ENCODE measurements at regions not wholly inside any gene's neighbourhood (a gene's known extent, or its start where the extent isn't known, plus 50 kb on each side); places are given as distances from the start of the nearest gene placed in this dataset.
"Not testable (repeated sequence)": the region's sequence is repeated elsewhere in the genome, so short reads cannot be mapped to it uniquely, and the experiment has no call there.

GRCh38 chr15:93762036-93762435 lies 469.3 kb upstream of the MCTP2 start:
- CTCF ChIA-PET, result interaction anchor here (0.5 to 1.0 kb wide), 2 partner anchors 9 to 718 kb away, joined by 3 read pairs; no protein-coding TSS in a partner anchor
- no peak for TF ChIP-seq CTCF (IDR thresholded peaks at IDR 0.05; ENCODE audit: unreplicated experiment)
- no peak overlapping the region for H3K27ac Mint-ChIP-seq (ENCODE audit: unreplicated experiment)
- BruUV-seq (replicated peaks), result no TSS peak
- no peak for DNase-seq
- intact Hi-C loops (cut with micrococcal nuclease; ENCODE audit: unreplicated experiment), result no loop called here
- no peak overlapping the region for H3K4me3 Mint-ChIP-seq (ENCODE audit: low read depth, unreplicated experiment)
- H3K27me3 Mint-ChIP-seq (ENCODE audit: unreplicated experiment), result no peaks in the 10 kb centered on the region
- peaks cover 22% of the 10 kb centered on the region for H3K9me3 Mint-ChIP-seq (ENCODE audit: low read depth, unreplicated experiment)
- no peaks in the 10 kb centered on the region for H3K36me3 Mint-ChIP-seq (ENCODE audit: insufficient read depth, unreplicated experiment)
- no peaks in the 10 kb centered on the region for H3K4me1 Mint-ChIP-seq (ENCODE audit: low read depth, unreplicated experiment)

DNA sequence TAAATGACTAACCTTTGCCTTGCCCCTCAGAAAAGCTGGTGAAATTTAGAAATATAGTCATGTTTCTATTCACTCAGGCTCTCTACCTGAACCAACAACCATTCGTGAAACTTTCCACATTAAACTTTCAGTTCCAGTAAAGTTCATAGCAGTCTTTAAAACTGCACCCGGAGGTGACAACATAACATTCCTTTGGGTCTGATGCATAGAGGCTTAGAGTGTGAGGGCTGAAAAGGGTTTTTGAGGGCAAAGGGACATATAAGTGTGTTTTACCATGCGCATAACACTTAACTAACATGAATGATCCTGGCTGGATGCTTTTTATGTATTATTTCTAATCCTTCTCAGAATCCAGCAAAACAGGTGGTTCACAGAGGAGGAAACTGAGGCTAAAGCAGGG lies 471.7 kb upstream of the MCTP2 start:
- no peaks in the 10 kb centered on the region for H3K36me3 Mint-ChIP-seq (ENCODE audit: insufficient read depth, unreplicated experiment)
- no peak overlapping the region for H3K4me3 Mint-ChIP-seq (ENCODE audit: low read depth, unreplicated experiment)
- no peaks in the 10 kb centered on the region for H3K4me1 Mint-ChIP-seq (ENCODE audit: low read depth, unreplicated experiment)
- no peak for DNase-seq
- no peak overlapping the region for H3K27ac Mint-ChIP-seq (ENCODE audit: unreplicated experiment)
- CTCF ChIA-PET, result no interaction called here
- TF ChIP-seq CTCF (IDR thresholded peaks at IDR 0.05; ENCODE audit: unreplicated experiment), result no peak
- peaks cover 15% of the 10 kb centered on the region for H3K9me3 Mint-ChIP-seq (ENCODE audit: low read depth, unreplicated experiment)
- BruUV-seq (replicated peaks), result no TSS peak
- intact Hi-C loops (cut with micrococcal nuclease; ENCODE audit: unreplicated experiment), result no loop called here
- H3K27me3 Mint-ChIP-seq (ENCODE audit: unreplicated experiment), result no peaks in the 10 kb centered on the region

DNA sequence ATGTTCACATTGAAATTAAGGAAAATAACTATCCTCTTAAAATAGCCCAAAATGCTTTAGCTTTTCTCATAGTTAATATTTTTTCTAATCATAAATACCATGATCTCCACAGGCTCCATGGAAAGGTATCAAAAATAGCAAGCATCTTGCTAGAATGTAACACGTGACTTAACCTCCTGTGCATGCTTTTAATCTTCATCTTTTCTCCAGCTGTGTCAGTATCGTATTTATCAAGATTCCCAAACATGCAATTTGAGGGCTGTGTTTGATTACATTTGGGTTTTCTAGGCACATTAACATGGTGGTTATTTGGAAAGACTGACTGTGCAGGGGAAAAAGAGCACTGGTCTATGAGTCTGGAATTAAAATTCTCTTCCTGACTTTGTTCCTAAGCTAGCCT lies 472.5 kb upstream of the MCTP2 start:
- no peak for TF ChIP-seq CTCF (IDR thresholded peaks at IDR 0.05; ENCODE audit: unreplicated experiment)
- no TSS peak for BruUV-seq (replicated peaks)
- intact Hi-C loops (cut with micrococcal nuclease; ENCODE audit: unreplicated experiment), result no loop called here
- Mint-ChIP-seq H3K36me3 (ENCODE audit: insufficient read depth, unreplicated experiment) (no peaks in the 10 kb centered on the region), H3K4me1 (ENCODE audit: low read depth, unreplicated experiment) (no peaks in the 10 kb centered on the region), H3K27ac (ENCODE audit: unreplicated experiment) (no peak overlapping the region), H3K27me3 (ENCODE audit: unreplicated experiment) (no peaks in the 10 kb centered on the region), H3K9me3 (ENCODE audit: low read depth, unreplicated experiment) (peaks cover 15% of the 10 kb centered on the region), H3K4me3 (ENCODE audit: low read depth, unreplicated experiment) (no peak overlapping the region)
- CTCF ChIA-PET, result no interaction called here
- no peak for DNase-seq

GRCh38 chr15:93748710-93749109 lies 482.7 kb upstream of the MCTP2 start:
- CTCF ChIA-PET, result interaction anchor here (0.7 kb wide), 1 partner anchor 18 kb away, joined by 4 read pairs; no protein-coding TSS in a partner anchor
- peaks cover 30% of the 10 kb centered on the region for H3K9me3 Mint-ChIP-seq (ENCODE audit: low read depth, unreplicated experiment)
- H3K36me3 Mint-ChIP-seq (ENCODE audit: insufficient read depth, unreplicated experiment), result no peaks in the 10 kb centered on the region
- no peak for DNase-seq
- no peaks in the 10 kb centered on the region for H3K27me3 Mint-ChIP-seq (ENCODE audit: unreplicated experiment)
- intact Hi-C loops (cut with micrococcal nuclease; ENCODE audit: unreplicated experiment), result no loop called here
- H3K4me1 Mint-ChIP-seq (ENCODE audit: low read depth, unreplicated experiment), result no peaks in the 10 kb centered on the region
- TF ChIP-seq CTCF (IDR thresholded peaks at IDR 0.05; ENCODE audit: unreplicated experiment), result no peak
- BruUV-seq (replicated peaks), result no TSS peak
- H3K27ac Mint-ChIP-seq (ENCODE audit: unreplicated experiment), result no peak overlapping the region
- no peak overlapping the region for H3K4me3 Mint-ChIP-seq (ENCODE audit: low read depth, unreplicated experiment)

DNA sequence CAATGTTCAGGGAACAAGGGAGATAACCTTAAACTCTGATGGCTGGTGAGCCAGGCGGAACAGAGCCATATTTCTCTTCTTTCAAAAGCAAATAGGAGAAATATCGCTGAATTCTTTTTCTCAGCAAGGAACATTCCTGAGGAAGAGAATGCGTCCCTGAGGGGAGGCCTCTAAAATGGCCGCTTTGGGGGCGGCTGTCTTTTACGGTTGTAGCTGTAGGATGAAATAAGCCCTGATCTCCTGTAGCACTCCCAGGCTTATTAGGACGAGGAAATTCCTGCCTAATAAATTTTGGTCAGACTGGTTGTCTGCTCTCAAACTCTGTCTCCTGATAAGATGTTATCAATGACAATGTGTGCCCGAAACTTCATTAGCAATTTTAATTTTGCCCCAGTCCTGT lies 496.4 kb upstream of the MCTP2 start:
- CTCF ChIA-PET; H3K36me3 Mint-ChIP-seq (ENCODE audit: insufficient read depth, unreplicated experiment); DNase-seq; intact Hi-C loops (cut with micrococcal nuclease; ENCODE audit: unreplicated experiment); BruUV-seq (replicated peaks); H3K4me1 Mint-ChIP-seq (ENCODE audit: low read depth, unreplicated experiment); H3K4me3 Mint-ChIP-seq (ENCODE audit: low read depth, unreplicated experiment); H3K27ac Mint-ChIP-seq (ENCODE audit: unreplicated experiment); H3K27me3 Mint-ChIP-seq (ENCODE audit: unreplicated experiment): not testable (repeated sequence)
- H3K9me3 Mint-ChIP-seq (ENCODE audit: low read depth, unreplicated experiment), result peaks cover 11% of the 10 kb centered on the region
